ENCODE measurements at regions not wholly inside any gene's neighbourhood (a gene's known extent, or its start where the extent isn't known, plus 50 kb on each side); places are given as distances from the start of the nearest gene placed in this dataset.

DNA sequence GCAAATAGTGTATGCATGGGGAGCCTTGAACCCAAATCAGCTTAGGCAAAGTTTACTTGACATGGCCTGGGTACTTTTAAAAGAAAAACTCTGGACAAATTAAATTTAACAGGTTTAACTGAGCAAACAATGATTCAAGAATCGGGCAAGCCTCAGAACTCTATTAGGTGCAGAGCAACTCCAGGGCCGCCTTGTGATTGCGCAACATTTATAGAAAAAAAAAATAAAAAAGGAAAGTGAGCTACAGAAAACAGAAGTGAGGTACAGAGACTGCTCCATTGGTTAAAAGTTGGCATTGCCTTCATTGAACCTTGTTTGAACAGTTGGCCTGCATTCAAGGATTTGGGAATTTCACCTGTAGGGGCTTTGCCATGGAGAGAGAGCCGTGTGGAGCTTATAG, 421.0 kb upstream of the TSHZ3 start:
- Mint-ChIP-seq H3K4me3 (no peak overlapping the region), H3K4me1 (ENCODE audit: low read depth) (no peaks in the 10 kb centered on the region), H3K27ac (no peak overlapping the region), H3K9me3 (peaks cover 62% of the 10 kb centered on the region), H3K27me3 (ENCODE audit: insufficient read depth) (no peaks in the 10 kb centered on the region; the same call in 1 of the 2 replicates), H3K36me3 (ENCODE audit: low read depth) (no peaks in the 10 kb centered on the region; the same call in 1 of the 2 replicates)
- no peak for DNase-seq
- no peak for TF ChIP-seq CTCF (IDR thresholded peaks at IDR 0.05)

- no peak for DNase-seq
- Mint-ChIP-seq H3K27me3 (ENCODE audit: insufficient read depth) (no peaks in the 10 kb centered on the region; the same call in 1 of the 2 replicates), H3K36me3 (ENCODE audit: low read depth) (no peaks in the 10 kb centered on the region; the same call in none of the 2 replicates), H3K4me3 (no peak overlapping the region), H3K27ac (no peak overlapping the region), H3K9me3 (peaks cover 64% of the 10 kb centered on the region), H3K4me1 (ENCODE audit: low read depth) (no peaks in the 10 kb centered on the region)
- TF ChIP-seq CTCF (IDR thresholded peaks at IDR 0.05), result no peak
Measured at GRCh38 chr19:31772915-31773314, 423.7 kb upstream of the TSHZ3 start.

- TF ChIP-seq CTCF (IDR thresholded peaks at IDR 0.05), result no peak
- no peaks in the 10 kb centered on the region for H3K4me1 Mint-ChIP-seq (ENCODE audit: low read depth)
Measured at GRCh38 chr19:31781542-31781941, 432.3 kb upstream of the TSHZ3 start.

DNA sequence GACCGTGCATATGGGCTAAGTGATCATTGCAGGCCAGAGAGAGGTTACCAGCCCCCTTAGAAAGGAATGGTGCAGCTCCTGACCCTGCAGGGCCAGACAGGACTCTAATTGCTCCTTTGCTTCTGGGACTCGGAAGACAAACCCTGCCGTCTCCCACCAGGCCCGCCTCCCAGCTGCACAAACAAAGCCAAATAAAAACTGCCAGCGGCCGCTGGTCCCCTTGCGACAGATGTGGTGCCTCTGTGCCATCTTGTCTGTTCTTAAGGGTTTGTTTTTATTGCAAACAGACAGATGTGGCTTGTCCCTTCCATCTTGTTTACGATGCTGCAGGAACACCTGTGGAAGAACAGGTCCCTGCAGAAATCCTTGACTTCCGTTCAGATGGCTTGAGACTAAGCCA, 434.4 kb upstream of the TSHZ3 start:
- H3K36me3 Mint-ChIP-seq (ENCODE audit: low read depth), result no peaks in the 10 kb centered on the region
- peaks cover 40% of the 10 kb centered on the region for H3K9me3 Mint-ChIP-seq
- no peaks in the 10 kb centered on the region for H3K4me1 Mint-ChIP-seq (ENCODE audit: low read depth)
- no peak overlapping the region for H3K27ac Mint-ChIP-seq
- DNase-seq, result no peak
- no peak for TF ChIP-seq CTCF (IDR thresholded peaks at IDR 0.05)
- H3K27me3 Mint-ChIP-seq (ENCODE audit: insufficient read depth), result no peaks in the 10 kb centered on the region
- H3K4me3 Mint-ChIP-seq, result no peak overlapping the region

More at GRCh38 chr19:31781542-31781941, 432.3 kb upstream of the TSHZ3 start:
- DNase-seq, result no peak
- Mint-ChIP-seq H3K4me3 (no peak overlapping the region), H3K36me3 (ENCODE audit: low read depth) (no peaks in the 10 kb centered on the region; the same call in 1 of the 2 replicates), H3K9me3 (peaks cover 50% of the 10 kb centered on the region), H3K27ac (no peak overlapping the region), H3K27me3 (ENCODE audit: insufficient read depth) (no peaks in the 10 kb centered on the region)

DNA sequence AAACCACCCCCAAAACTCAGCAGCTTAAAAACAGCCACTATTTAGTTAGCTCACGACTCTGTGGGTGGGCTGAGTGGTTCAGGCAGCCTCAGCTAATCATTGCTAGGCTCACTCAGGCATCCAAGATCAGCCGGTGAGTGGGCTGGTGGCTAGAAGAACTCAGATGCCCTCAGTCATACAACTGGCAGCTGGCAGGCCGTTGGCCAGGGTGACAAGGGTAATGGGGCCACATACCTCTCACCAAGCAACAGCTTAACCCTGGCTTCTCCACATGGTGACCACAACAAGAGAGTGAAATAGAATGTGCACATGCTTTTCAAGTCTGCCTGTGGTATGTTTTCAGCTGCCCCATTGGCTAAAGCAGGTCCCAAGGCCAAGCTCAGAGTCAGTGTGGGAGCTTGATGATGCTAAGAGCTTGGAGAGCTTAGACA, 435.4 kb upstream of the TSHZ3 start:
- TF ChIP-seq CTCF (IDR thresholded peaks at IDR 0.05), result no peak
- no peaks in the 10 kb centered on the region for H3K4me1 Mint-ChIP-seq (ENCODE audit: low read depth)
- no peaks in the 10 kb centered on the region for H3K27me3 Mint-ChIP-seq (ENCODE audit: insufficient read depth)
- H3K27ac Mint-ChIP-seq, result no peak overlapping the region
- H3K9me3 Mint-ChIP-seq, result peaks cover 37% of the 10 kb centered on the region
- H3K36me3 Mint-ChIP-seq (ENCODE audit: low read depth), result no peaks in the 10 kb centered on the region
- no peak for DNase-seq
- no peak overlapping the region for H3K4me3 Mint-ChIP-seq

DNA sequence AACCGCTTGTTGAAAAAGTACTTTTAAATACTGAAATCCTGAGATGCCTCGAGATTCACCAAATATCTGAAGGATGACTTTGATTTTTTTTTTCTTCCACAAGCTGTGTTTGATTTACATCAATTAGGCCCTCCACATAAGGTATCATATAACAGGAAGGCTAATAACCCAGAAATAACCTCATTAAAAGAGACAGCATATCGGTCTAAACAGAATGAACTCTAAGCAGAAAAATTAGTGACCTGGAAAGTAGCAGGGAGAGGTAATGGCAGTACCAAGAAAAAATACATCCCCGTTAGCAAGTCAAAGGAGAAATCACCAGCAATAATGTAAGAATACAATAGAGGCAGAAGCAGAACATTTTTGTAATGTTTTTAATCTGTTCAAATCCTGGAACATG, 452.4 kb upstream of the TSHZ3 start:
- H3K27ac Mint-ChIP-seq, result no peak overlapping the region
- TF ChIP-seq CTCF (IDR thresholded peaks at IDR 0.05), result no peak
- DNase-seq, result no peak
- no peaks in the 10 kb centered on the region for H3K4me1 Mint-ChIP-seq (ENCODE audit: low read depth)
- H3K27me3 Mint-ChIP-seq (ENCODE audit: insufficient read depth), result no peaks in the 10 kb centered on the region; the same call in 1 of the 2 replicates
- no peaks in the 10 kb centered on the region for H3K36me3 Mint-ChIP-seq (ENCODE audit: low read depth)
- H3K4me3 Mint-ChIP-seq, result no peak overlapping the region
- peaks cover 56% of the 10 kb centered on the region for H3K9me3 Mint-ChIP-seq

All from HFFc6 (cell line).